HCEC 1CT (cell line): ENCODE measurements at regions not wholly inside any gene's neighbourhood (a gene's known extent, or its start where the extent isn't known, plus 50 kb on each side); places are given as distances from the start of the nearest gene placed in this dataset.

ENCODE experiments used
- DNase-seq: peaks from one replicate; pipeline ENCODE4 v3.0.0-alpha.2; 2017

GRCh38 chr11:91194546-91194945 is 971.7 kb upstream of the CHORDC1 start:
- no peak for DNase-seq

DNA sequence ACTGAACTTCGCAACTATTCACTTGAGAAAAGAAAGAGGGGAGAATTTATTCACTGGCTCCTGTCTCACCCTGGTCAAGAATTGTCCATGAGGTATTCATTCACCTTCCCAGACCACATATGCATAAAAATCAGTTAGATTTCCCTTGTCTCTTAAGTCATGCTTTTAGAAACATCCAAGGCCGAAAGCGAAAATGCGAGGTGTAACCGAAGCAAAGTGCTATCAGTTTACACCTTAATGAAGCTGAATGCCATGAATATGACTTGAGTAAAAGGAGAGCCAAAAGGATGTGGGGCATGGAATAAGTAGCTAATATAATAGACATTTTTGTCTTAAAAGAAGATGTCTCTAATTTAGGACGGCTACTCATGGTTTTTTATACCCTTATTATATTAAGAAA is 965.6 kb upstream of the CHORDC1 start:
- DNase-seq, result no peak

DNA sequence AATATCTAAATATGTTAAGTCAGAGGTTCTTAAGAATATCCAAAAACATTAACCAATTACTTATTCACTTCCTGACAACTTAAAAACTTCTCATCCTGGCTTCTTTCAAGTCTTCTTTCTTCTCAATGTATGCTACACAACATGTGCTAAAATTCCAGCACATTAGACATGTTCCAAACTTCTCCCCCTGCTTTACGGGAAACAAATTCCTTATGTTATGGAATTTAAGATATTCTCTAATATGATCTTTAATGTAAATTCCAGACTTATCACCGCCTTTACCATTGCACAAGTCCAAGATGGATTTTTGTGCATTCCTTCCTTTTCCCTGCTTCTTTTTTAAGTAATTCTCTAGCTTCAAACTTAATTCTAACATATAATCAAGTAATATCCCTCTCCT is 964.5 kb upstream of the CHORDC1 start:
- DNase-seq, result no peak

DNA sequence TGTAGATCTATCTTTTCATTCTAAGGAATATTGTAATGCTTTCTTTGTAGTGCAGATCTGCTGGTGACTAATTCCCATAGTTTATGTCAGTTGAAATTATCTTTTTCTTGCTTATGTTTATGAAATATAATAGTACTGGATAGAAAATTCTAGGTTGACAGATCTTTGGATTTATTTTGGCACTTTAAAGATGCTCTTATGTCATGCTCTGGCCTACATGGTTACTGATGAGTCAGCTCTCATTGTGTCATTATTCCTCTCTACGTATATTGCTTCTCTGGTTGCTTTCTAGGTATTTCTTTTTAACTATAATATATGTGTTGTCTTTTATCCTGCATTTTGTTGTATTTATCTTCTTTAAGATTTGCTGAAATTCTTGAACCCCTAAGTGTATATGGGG is 955.5 kb upstream of the CHORDC1 start:
- peak; percentile 24 for DNase-seq

DNA sequence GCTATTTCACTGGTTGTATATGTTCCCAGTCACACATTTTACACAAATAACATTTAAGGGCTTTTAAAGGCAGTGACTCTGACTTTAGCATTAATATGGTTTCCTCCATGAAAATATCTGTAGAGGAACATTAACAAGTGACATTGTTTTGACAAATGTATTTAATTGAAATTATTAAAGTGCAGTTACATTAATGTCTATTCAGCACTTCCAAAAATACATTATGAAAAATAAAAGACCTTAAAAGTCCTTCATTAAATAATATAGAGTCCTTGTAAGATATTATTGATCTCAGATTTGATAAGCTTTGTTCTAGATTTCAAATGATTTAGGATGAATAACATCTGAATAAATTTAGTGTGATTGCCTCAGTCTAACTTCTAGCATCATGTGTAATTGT is 951.9 kb upstream of the CHORDC1 start:
- DNase-seq, result no peak

DNA sequence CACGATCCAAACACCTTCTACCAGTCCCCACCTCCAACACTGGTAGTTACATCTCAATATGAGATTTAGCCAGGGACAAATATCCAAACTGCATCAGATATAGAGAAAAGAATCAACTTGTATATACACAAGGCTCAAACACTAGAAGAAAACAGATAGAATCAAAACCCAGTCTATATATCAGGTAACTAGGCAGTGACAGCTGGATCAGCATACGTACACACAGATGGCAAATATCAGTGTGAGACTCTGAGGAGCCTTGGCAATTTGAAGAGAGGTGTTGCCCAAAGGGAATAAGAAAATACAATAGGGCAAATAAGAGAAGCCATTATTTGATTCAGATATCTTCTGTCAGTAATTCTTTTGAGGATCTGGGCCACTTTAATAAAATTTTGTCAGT is 951.3 kb upstream of the CHORDC1 start:
- DNase-seq, result no peak

- DNase-seq, result peak; percentile 62
Measured at GRCh38 chr11:91173701-91174100, 950.9 kb upstream of the CHORDC1 start.

DNA sequence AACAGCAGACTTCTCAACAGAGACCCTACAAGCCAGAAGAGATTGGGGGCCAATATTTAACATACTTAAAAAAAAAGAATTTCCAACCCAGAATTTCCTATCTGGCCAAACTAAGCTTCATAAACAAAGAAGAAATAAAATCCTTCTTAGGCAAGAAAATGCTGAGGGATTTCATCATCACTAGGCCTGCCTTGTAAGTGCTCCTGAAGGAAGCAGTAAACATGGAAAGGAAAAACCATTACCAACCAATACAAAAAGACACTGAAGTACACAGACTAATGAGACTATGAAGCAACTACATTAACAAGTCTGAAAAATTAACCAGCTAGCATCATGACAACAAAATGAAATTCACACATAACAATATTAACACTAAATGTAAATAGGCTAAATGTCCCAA is 947.9 kb upstream of the CHORDC1 start:
- DNase-seq, result no peak

DNA sequence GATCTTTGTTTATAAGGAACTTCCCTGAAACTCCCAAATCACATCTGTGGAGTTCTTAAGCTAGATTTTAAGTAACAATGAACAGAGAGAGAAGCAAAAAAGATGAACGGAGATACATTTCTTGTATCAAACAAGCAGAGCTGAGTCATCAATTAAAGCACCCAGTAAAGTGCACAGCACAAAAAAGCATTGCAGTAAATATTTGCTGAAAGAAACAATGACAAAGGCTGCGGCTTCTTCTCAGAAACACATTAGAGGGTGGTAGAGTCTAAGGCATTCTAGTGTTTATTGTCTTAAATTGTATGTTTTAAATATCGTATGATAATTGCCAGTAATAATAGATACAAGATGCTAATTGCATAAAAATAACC is 941.6 kb upstream of the CHORDC1 start:
- peak; percentile 15 for DNase-seq

DNA sequence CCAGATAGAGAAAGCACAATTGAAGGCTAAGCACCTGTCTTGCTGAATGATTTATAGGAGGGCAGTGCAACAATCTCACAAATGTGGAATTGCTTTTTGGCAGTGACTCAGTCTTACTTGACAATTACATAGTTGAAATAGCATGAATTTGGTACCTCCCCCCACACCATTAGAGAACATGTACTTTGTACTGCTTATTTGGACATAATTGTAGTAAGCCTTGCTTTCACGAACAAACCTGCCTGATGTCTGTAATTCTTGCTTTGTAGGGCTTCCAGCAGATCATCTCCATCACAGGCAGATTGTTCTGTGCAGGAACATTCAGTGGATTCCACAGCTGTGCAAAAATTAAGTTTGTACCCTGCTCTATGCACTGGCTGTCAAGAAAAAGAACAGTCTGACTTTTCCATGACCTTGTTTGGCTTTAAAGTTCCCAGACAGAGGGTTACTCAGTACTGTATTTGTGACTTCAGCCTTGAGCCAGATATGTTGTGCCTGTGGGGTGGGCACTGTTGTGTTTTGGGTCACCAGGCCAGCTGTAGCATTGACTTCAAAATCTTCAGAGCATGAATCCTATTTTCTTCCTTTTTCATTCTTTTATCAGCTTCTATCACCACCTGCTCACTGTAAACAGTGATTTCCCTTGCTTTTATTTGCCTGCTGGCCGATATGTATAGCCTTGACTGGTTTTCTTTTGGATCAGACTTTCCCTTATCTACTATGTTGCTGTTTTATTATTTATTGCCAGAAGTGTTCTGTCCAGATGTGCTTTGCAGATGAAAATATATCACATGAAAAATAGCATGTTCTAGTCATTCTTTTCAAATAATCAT is 941.0 kb upstream of the CHORDC1 start:
- DNase-seq, result peak; percentile 61

- no peak for DNase-seq
Measured at GRCh38 chr11:91160661-91161060, 937.8 kb upstream of the CHORDC1 start.

DNA sequence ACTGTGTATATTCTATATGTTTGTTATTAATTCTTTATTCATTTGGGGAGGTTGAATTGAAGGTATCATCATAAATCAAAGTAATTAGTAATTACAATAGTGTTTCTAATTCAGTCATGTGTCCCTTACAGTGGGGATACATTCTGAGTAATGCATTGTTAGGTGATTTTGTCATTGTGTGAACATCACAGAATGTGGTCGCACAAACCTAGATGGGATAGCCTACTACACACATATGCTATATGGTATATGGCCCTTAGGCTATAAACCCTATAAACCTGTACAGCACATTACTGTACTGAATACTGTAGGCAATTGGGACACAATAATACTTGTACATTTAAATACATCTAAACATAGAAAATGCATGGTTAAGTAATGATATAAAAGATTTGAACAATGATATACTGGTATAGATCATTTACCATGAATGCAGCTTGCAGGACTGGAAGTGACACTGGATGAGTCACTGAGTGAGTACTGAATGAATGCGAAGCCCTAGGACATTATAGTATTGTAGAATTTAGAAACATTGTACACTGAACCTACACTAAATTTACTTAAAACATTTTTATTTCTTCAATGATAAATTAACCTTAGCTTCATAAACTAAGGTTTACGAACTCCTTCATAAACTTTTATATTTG is 936.2 kb upstream of the CHORDC1 start:
- DNase-seq, result peak; percentile 26

DNA sequence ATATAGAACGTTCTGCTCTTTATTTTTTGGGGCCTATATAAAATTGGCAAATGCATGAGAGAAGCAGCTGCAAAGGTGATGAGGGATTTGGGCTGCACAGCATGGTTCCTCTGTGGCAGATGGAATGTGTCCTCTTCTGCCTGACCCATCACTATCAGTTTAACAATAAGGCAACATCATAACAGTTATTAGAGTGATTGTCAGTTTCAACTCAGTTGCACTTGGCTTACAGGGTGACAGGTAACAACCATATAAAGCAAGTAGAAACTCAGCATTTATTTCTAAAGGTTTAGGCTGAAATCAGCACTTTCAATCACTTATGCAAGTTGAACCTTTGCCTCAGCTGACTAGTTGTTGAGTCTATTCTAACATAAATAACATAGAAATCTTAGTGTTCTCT is 935.4 kb upstream of the CHORDC1 start:
- DNase-seq, result no peak

DNA sequence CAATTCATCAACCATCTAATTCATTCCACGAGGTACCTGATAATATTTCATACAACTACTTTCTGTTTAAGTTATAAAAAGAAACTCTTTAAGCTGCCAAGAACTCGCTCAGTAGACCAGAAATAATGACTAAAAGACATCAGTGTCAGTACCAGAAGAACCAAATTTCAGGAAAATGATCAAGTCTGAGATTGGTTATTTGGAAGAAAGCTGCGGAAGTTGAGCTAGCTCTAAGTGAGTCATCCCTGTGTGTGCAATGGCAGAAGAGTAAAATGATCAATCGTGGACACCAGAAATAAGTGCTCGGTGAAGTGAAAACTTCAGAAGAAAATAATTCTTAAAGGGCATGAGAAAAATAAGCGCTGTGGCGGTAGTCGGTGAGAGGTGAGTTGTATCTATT is 933.2 kb upstream of the CHORDC1 start:
- DNase-seq, result no peak

- no peak for DNase-seq
Measured at GRCh38 chr11:91147885-91148284, 925.0 kb upstream of the CHORDC1 start.

- DNase-seq, result no peak
Measured at GRCh38 chr11:91141655-91142054, 918.8 kb upstream of the CHORDC1 start.

- DNase-seq, result peak; percentile 3
Measured at GRCh38 chr11:91136631-91137030, 913.8 kb upstream of the CHORDC1 start.

DNA sequence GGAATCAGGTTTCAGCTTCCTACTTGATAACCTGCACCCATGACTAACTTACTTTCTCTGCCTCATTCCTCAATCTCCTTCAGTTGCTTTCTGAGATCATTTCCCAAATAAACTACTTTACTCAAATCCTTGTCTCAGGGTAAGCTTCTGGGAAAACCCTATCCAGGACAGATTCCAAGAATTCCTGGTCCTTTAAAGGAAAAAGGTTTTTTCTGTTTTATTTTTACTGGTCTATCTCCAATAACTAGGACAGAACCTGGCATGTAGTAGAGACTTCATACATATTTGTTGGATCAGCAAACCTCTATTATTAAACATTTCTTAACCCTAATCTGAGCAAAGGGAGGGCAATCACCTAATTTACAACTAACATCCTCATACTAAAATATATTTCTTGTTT is 910.5 kb upstream of the CHORDC1 start:
- DNase-seq, result no peak

DNA sequence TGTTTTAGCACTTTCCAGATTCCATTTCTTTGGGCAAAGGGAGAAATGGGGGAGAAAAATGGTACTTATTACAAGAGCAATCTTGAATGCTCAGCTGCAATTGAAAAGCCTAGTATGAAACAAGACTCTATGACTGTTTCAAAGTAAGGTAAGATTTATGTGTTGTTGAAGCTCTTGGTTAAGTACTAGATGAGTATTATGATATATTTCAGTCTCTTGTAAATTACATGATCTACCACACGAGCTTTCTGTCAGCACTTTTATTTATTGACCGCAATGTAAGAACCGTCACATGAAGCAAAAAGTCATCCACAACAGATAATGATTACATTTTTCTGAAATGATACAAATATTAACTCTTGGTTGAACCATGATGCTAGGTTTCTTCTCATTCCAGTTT is 906.7 kb upstream of the CHORDC1 start:
- no peak for DNase-seq

DNA sequence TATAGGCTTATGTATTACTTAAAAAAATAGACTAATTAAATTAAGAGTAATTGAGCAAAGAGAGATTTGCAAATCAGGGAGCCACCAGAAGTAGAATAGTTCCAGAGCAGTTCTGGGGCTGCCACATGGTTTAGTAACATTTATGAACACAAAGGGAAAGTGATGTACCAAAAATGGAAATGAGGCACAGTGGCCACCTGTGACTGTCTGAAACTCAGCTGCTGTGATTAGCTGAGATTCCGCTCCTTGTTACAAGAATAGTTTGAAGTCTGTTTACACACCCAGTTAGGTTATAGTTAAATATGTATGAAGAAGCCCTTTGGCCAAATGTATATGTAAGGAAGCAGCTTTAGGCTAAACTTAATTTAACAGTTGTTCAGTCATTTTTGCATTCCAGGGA is 901.5 kb upstream of the CHORDC1 start:
- no peak for DNase-seq

- no peak for DNase-seq
Measured at GRCh38 chr11:91115116-91115515, 892.3 kb upstream of the CHORDC1 start.

GRCh38 chr11:91104237-91104636 is 881.4 kb upstream of the CHORDC1 start:
- peak; percentile 73 for DNase-seq

DNA sequence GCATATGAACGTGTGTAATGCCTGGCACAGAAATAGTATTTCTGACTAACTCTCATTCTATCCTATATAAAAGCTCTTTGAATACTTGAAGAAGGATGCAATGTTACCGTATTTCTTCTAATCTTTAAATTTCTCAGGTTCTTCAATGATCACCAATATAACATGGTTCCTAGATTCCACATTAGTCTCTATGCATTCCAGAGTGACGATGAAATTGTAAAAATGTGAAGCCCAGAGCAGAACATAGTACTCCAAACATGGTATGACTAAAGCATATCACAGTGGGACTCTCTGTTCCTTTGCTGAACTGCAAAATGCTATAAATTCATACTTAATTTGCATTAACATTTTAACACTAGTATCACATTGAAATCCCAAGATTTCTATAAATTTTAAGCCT is 877.6 kb upstream of the CHORDC1 start:
- peak; percentile 35 for DNase-seq

DNA sequence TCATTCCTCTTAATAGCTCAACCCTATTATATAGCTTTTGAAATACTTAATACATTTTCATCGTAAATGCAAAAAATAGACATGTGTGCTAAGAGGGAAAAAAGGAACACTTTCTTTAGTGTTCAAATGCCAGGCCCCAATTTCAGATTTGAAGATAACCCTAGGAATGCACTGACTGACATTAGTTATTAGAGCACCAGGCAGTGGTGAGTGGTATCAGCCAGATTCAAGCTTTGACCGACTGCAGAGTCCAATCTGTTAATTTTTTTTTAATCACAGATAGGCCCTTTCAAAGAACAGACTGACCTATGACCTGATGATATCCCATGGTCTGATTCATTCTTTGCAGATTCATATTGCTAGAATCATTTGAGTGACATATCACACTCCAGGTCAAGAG is 874.2 kb upstream of the CHORDC1 start:
- DNase-seq, result no peak

DNA sequence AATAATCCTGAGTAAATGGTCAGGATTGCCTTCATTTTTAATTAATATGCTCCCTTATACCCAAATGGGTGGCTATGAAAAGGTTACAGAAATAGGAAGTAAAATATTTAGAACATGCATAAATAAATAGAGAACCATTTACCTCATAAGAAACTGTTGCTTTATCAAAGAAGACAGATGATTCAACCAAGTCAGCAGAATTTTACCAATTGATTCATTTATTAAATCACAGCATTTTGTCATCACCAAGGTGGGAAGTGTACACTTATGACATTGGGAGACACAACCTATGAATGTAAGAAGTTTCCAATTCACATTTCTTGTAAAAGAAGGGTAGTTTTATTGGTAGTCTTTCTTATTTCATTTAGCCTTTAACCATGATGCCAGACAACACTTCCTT is 870.3 kb upstream of the CHORDC1 start:
- no peak for DNase-seq
